Left colon (tissue), 2 donors: ENCODE measurements at regions not wholly inside any gene's neighbourhood (a gene's known extent, or its start where the extent isn't known, plus 50 kb on each side); places are given as distances from the start of the nearest gene placed in this dataset.
"Not testable (repeated sequence)": the region's sequence is repeated elsewhere in the genome, so short reads cannot be mapped to it uniquely, and the experiment has no call there.

ENCODE experiments used
- ATAC-seq: fragments of 200-7000 bp; cut with Tn5 transposase; one replicate; pipeline ENCODE4 v1.9.1; 2020; ENCODE audit warnings: mild to moderate bottlenecking, moderate library complexity
- DNase-seq, 2 donors: peaks; one replicate each; pipeline ENCODE4 v3.0.0-alpha.2; 2020
- intact Hi-C, 2 donors: fragments of 100-400 bp; cut with DNase I in 1 of 2; cut with micrococcal nuclease in 1 of 2; formaldehyde crosslinking; loops; one replicate each; pipeline versions ENCODE4 v1.11.2 to v1.14.0; 2022; cut with DNase I, micrococcal nuclease
- donor health status: DM: no; HTN: no; CAD: no.
- donor health status: DM: yes; HTN: yes; CAD: no.

- DNase-seq = no peak
- no peak for ATAC-seq
- intact Hi-C loops = no loop called here
Measured at GRCh38 chr16:60914334-60914733, 1121.9 kb downstream of the CDH8 start.

GRCh38 chr16:60907645-60908044, 1128.6 kb downstream of the CDH8 start:
- intact Hi-C loops = no loop called here
- no peak for ATAC-seq
- no peak for DNase-seq

GRCh38 chr16:60905811-60906210, 1130.4 kb downstream of the CDH8 start:
- DNase-seq (no peak), ATAC-seq (no peak)
- intact Hi-C loops = no loop called here

GRCh38 chr16:60902114-60902513, 1134.1 kb downstream of the CDH8 start:
- intact Hi-C loops = no loop called here
- DNase-seq (no peak), ATAC-seq (no peak)

- DNase-seq = no peak
- intact Hi-C loops = no loop called here
- no peak for ATAC-seq
Measured at GRCh38 chr16:60882816-60883215, 1153.4 kb downstream of the CDH8 start.

GRCh38 chr16:60852635-60853034, 1183.6 kb downstream of the CDH8 start:
- intact Hi-C loops = no loop called here
- DNase-seq (no peak), ATAC-seq (no peak)

- ATAC-seq = no peak
- no peak for DNase-seq
- intact Hi-C loops = no loop called here
Measured at GRCh38 chr16:60821661-60822060, 1214.6 kb downstream of the CDH8 start.

GRCh38 chr16:60820361-60820760, 1215.9 kb downstream of the CDH8 start:
- ATAC-seq = no peak
- DNase-seq = no peak
- intact Hi-C loops = no loop called here

GRCh38 chr16:60818465-60818864, 1217.8 kb downstream of the CDH8 start:
- DNase-seq (no peak), ATAC-seq (no peak)
- intact Hi-C loops = no loop called here

GRCh38 chr16:60816461-60816860, 1219.8 kb downstream of the CDH8 start:
- intact Hi-C loops = no loop called here
- DNase-seq (no peak), ATAC-seq (no peak)

- ATAC-seq = no peak
- intact Hi-C loops = no loop called here
- no peak for DNase-seq
Measured at GRCh38 chr16:60815865-60816264, 1220.4 kb downstream of the CDH8 start.

GRCh38 chr16:60815033-60815432, 1221.2 kb downstream of the CDH8 start:
- no peak for ATAC-seq
- no peak for DNase-seq
- intact Hi-C loops = no loop called here

GRCh38 chr16:60811657-60812056, 1224.6 kb downstream of the CDH8 start:
- no peak for ATAC-seq
- intact Hi-C loops = no loop called here
- DNase-seq = no peak

GRCh38 chr16:60811051-60811608, 1225.1 kb downstream of the CDH8 start:
- DNase-seq = no peak
- no peak for ATAC-seq
- intact Hi-C loops = no loop called here

- ATAC-seq (no peak), DNase-seq (no peak)
- intact Hi-C loops = no loop called here
Measured at GRCh38 chr16:60810250-60810649, 1226.0 kb downstream of the CDH8 start.

- ATAC-seq (no peak), DNase-seq (no peak)
- intact Hi-C loops = no loop called here
Measured at GRCh38 chr16:60792437-60792836, 1243.8 kb downstream of the CDH8 start.

GRCh38 chr16:60788631-60789030, 1247.6 kb downstream of the CDH8 start:
- no peak for ATAC-seq
- no peak for DNase-seq
- intact Hi-C loops = no loop called here

GRCh38 chr16:60776281-60776680, 1260.0 kb downstream of the CDH8 start:
- no peak for ATAC-seq
- intact Hi-C loops = no loop called here

GRCh38 chr16:60771138-60771537, 1265.1 kb downstream of the CDH8 start:
- ATAC-seq = no peak
- DNase-seq = no peak
- intact Hi-C loops = no loop called here

More at GRCh38 chr16:60776281-60776680, 1260.0 kb downstream of the CDH8 start:
- no peak for DNase-seq

- intact Hi-C loops, DNase-seq, ATAC-seq: not testable (repeated sequence)
Measured at GRCh38 chr16:60770384-60770783, 1265.9 kb downstream of the CDH8 start.

GRCh38 chr16:60763869-60764268, 1272.4 kb downstream of the CDH8 start:
- DNase-seq (no peak), ATAC-seq (no peak)
- intact Hi-C loops = no loop called here

- intact Hi-C loops = no loop called here
- ATAC-seq (no peak), DNase-seq (no peak)
Measured at GRCh38 chr16:60755907-60756306, 1280.3 kb downstream of the CDH8 start.
